Neuronal stem cell (in vitro differentiated cells): ENCODE measurements at regions not wholly inside any gene's neighbourhood (a gene's known extent, or its start where the extent isn't known, plus 50 kb on each side); places are given as distances from the start of the nearest gene placed in this dataset.

ENCODE experiments used
- DNase-seq: peaks from one replicate; pipeline ENCODE4 v3.0.0-alpha.2; 2013; ENCODE audit warnings: low spot score
- H2AFZ ChIP-seq: one replicate; pipeline ENCODE4 v1.6.1; 2013; ENCODE audit warnings: mild to moderate bottlenecking, low read length, inconsistent platforms
- H2AK5ac ChIP-seq: 2 replicates; pipeline ENCODE4 v1.6.1; 2013; ENCODE audit warnings: low read depth, mild to moderate bottlenecking, inconsistent platforms, low read length, moderate library complexity, mixed read lengths
- H2BK120ac ChIP-seq: 2 replicates; pipeline ENCODE4 v1.6.1; 2013; ENCODE audit warnings: low read depth, mild to moderate bottlenecking, inconsistent platforms, low read length, moderate library complexity, mixed read lengths
- H2BK12ac ChIP-seq: one replicate; pipeline ENCODE4 v1.6.1; 2013; ENCODE audit warnings: low read length, inconsistent platforms
- H2BK15ac ChIP-seq: 2 replicates; pipeline ENCODE4 v1.6.1; 2013; ENCODE audit warnings: mild to moderate bottlenecking, low read length, inconsistent platforms, mixed read lengths
- H2BK5ac ChIP-seq: one replicate; pipeline ENCODE4 v1.6.1; 2013; ENCODE audit warnings: inconsistent platforms, mild to moderate bottlenecking, low read length, moderate library complexity
- H3K14ac ChIP-seq: one replicate; pipeline ENCODE4 v1.6.1; 2013; ENCODE audit warnings: low read length, inconsistent platforms
- H3K18ac ChIP-seq: 2 replicates; pipeline ENCODE4 v1.6.1; 2013; ENCODE audit warnings: low read length, inconsistent platforms
- H3K23ac ChIP-seq: 2 replicates; pipeline ENCODE4 v1.6.1; 2013; ENCODE audit warnings: low read depth, mild to moderate bottlenecking, mixed read lengths, low read length, inconsistent platforms; ENCODE audit not compliant: poor library complexity
- H3K27ac ChIP-seq: replicated peaks from 3 replicates; pipeline ENCODE4 v1.5.1; 2013; ENCODE audit warnings: low read length, inconsistent platforms
- H3K27me3 ChIP-seq, 3 experiments: 2 replicates each; pipeline ENCODE4 v1.6.1; 2013; ENCODE audit warnings: low read length in 3 of 3, mild to moderate bottlenecking in 2 of 3, inconsistent platforms in 1 of 3, low read depth in 1 of 3, mixed read lengths in 1 of 3, moderate library complexity in 1 of 3; ENCODE audit not compliant: control insufficient read depth in 3 of 3, insufficient read depth in 3 of 3
- H3K36me3 ChIP-seq, 2 donors: replicated peaks in 1 of 2; 2 replicates each; pipeline ENCODE4 v1.6.1; 2013; ENCODE audit warnings: low read length in 2 of 2; ENCODE audit not compliant: control insufficient read depth in 2 of 2, insufficient read depth in 2 of 2
- H3K4ac ChIP-seq: 2 replicates; pipeline ENCODE4 v1.6.1; 2013; ENCODE audit warnings: inconsistent platforms, mild to moderate bottlenecking, low read length, moderate library complexity
- H3K4me1 ChIP-seq, 2 donors: 1 replicate in 1 of 2; 2 replicates in 1 of 2; pipeline ENCODE4 v1.6.1; 2013; ENCODE audit warnings: low read length in 2 of 2, low read depth in 1 of 2; ENCODE audit not compliant: control insufficient read depth in 2 of 2, insufficient read depth in 1 of 2
- H3K4me2 ChIP-seq: one replicate; pipeline ENCODE4 v1.6.1; 2013; ENCODE audit warnings: mild to moderate bottlenecking, low read length, inconsistent platforms; ENCODE audit not compliant: insufficient read depth, poor library complexity, severe bottlenecking
- H3K4me3 ChIP-seq, 2 donors: 2 replicates each; pipeline ENCODE4 v1.5.1; 2013; ENCODE audit warnings: low read length in 2 of 2, mild to moderate bottlenecking in 2 of 2, inconsistent platforms in 1 of 2, moderate library complexity in 1 of 2
- H3K79me1 ChIP-seq: one replicate; pipeline ENCODE4 v1.6.1; 2013; ENCODE audit warnings: low read depth, mild to moderate bottlenecking, inconsistent platforms, low read length, moderate library complexity
- H3K9ac ChIP-seq: one replicate; pipeline ENCODE4 v1.6.1; 2013; ENCODE audit warnings: mild to moderate bottlenecking, low read depth, low read length, inconsistent platforms; ENCODE audit not compliant: poor library complexity
- H3K9me3 ChIP-seq, 2 donors: replicated peaks in 1 of 2; 2 replicates each; pipeline versions ENCODE3 to v1.6.1; 2013; ENCODE audit warnings: low read length in 2 of 2, mild to moderate bottlenecking in 2 of 2, inconsistent platforms in 1 of 2, low read depth in 1 of 2, mixed read lengths in 1 of 2, moderate library complexity in 1 of 2; ENCODE audit not compliant: control insufficient read depth in 2 of 2, insufficient read depth in 1 of 2
- H4K8ac ChIP-seq: one replicate; pipeline ENCODE4 v1.6.1; 2013; ENCODE audit warnings: low read depth, mild to moderate bottlenecking, inconsistent platforms, low read length, moderate library complexity
- H4K91ac ChIP-seq: one replicate; pipeline ENCODE4 v1.6.1; 2013; ENCODE audit warnings: low read length, low read depth, mild to moderate bottlenecking, inconsistent platforms; ENCODE audit not compliant: poor library complexity
- WGBS, 2 donors: extraction: QIAGEN DNeasy Blood & Tissue Kit; methylation state at CpG; one replicate each; pipeline ENCODE4 v1.1.7; 2013; ENCODE audit warnings: missing lambda C conversion rate in 2 of 2, mixed read lengths in 1 of 2; ENCODE audit not compliant: insufficient read length in 2 of 2, insufficient replicate concordance in 1 of 2; ENCODE audit errors: extremely low coverage in 2 of 2; 5-methylcytosine and 5-hydroxymethylcytosine counted together

- Histone ChIP-seq H3K18ac (no peak overlapping the region), H3K4me1 (no peaks in the 10 kb centered on the region), H2AK5ac (no peak overlapping the region), H2BK5ac (no peak overlapping the region), H2BK12ac (no peak overlapping the region), H2BK15ac (no peak overlapping the region), H3K14ac (no peak overlapping the region), H3K4me2 (no peak overlapping the region), H3K9ac (no peak overlapping the region), H3K9me3 (no peaks in the 10 kb centered on the region), H4K91ac (no peak overlapping the region), H3K79me1 (no peaks in the 10 kb centered on the region), H3K27me3 (no peaks in the 10 kb centered on the region), H3K36me3 (no peaks in the 10 kb centered on the region), H2BK120ac (no peak overlapping the region), H3K23ac (no peak overlapping the region), H3K4me3 (no peak overlapping the region), H3K4ac (no peak overlapping the region), H4K8ac (no peak overlapping the region), H3K27ac (no peak overlapping the region), H2AFZ (no peak overlapping the region)
- DNase-seq, result no peak
These were observed 67.2 kb downstream of the BUB3 start for GRCh38 chr10:123221418-123221817.

GRCh38 chr10:123222832-123223231 lies 68.6 kb downstream of the BUB3 start:
- Histone ChIP-seq H2BK12ac (no peak overlapping the region), H3K4me1 (no peaks in the 10 kb centered on the region), H3K14ac (no peak overlapping the region), H3K18ac (no peak overlapping the region), H4K8ac (no peak overlapping the region), H3K4ac (no peak overlapping the region), H3K23ac (no peak overlapping the region), H2BK120ac (no peak overlapping the region), H3K9ac (no peak overlapping the region), H3K27ac (no peak overlapping the region), H2BK15ac (no peak overlapping the region), H2AK5ac (no peak overlapping the region), H4K91ac (no peak overlapping the region), H3K27me3 (no peaks in the 10 kb centered on the region), H3K4me2 (no peak overlapping the region), H3K79me1 (no peaks in the 10 kb centered on the region), H3K4me3 (no peak overlapping the region), H2BK5ac (no peak overlapping the region), H3K36me3 (no peaks in the 10 kb centered on the region), H3K9me3 (no peaks in the 10 kb centered on the region), H2AFZ (no peak overlapping the region)
- no CpG with 5 or more reads among the region's 4 CpGs for WGBS, 2 donors
- no peak for DNase-seq

GRCh38 chr10:123227706-123228105 lies 73.5 kb downstream of the BUB3 start:
- H3K79me1 ChIP-seq, result no peaks in the 10 kb centered on the region
- H2BK15ac ChIP-seq, result no peak overlapping the region
- no peak overlapping the region for H2BK12ac ChIP-seq
- no peak for DNase-seq
- no peak overlapping the region for H3K4me3 ChIP-seq
- H3K9ac ChIP-seq, result no peak overlapping the region
- no peak overlapping the region for H3K27ac ChIP-seq
- no peak overlapping the region for H3K14ac ChIP-seq
- H3K36me3 ChIP-seq, result no peaks in the 10 kb centered on the region
- H4K8ac ChIP-seq, result no peak overlapping the region
- no peaks in the 10 kb centered on the region for H3K4me1 ChIP-seq
- no peak overlapping the region for H3K4ac ChIP-seq
- whole genome bisulfite sequencing, 2 donors, result no CpG with 5 or more reads among the region's 2 CpGs
- H3K4me2 ChIP-seq, result no peak overlapping the region
- no peak overlapping the region for H2AFZ ChIP-seq
- no peak overlapping the region for H2AK5ac ChIP-seq
- H2BK5ac ChIP-seq, result no peak overlapping the region
- no peaks in the 10 kb centered on the region for H3K27me3 ChIP-seq
- H3K23ac ChIP-seq, result no peak overlapping the region
- no peak overlapping the region for H3K18ac ChIP-seq
- no peaks in the 10 kb centered on the region for H3K9me3 ChIP-seq
- H2BK120ac ChIP-seq, result no peak overlapping the region
- H4K91ac ChIP-seq, result no peak overlapping the region

- Histone ChIP-seq H3K27ac (no peak overlapping the region), H2AK5ac (no peak overlapping the region), H3K14ac (no peak overlapping the region), H3K4me3 (no peak overlapping the region), H2BK15ac (no peak overlapping the region), H3K18ac (no peak overlapping the region), H3K9me3 (peaks cover 5% of the 10 kb centered on the region in 2 donors), H3K4ac (no peak overlapping the region), H3K4me2 (no peak overlapping the region), H3K9ac (no peak overlapping the region), H3K36me3 (no peaks in the 10 kb centered on the region), H2BK5ac (no peak overlapping the region), H4K91ac (no peak overlapping the region), H3K79me1 (no peaks in the 10 kb centered on the region), H4K8ac (no peak overlapping the region), H3K4me1 (no peaks in the 10 kb centered on the region), H3K27me3 (no peaks in the 10 kb centered on the region), H3K23ac (peak overlapping the region; percentile 8), H2BK12ac (no peak overlapping the region), H2BK120ac (no peak overlapping the region), H2AFZ (no peak overlapping the region)
- WGBS, 2 donors, result no CpG with 5 or more reads among the region's 8 CpGs
- no peak for DNase-seq
These were observed 75.9 kb downstream of the BUB3 start for GRCh38 chr10:123229927-123230630.
